OCI-LY7 (cell line): ENCODE measurements at regions not wholly inside any gene's neighbourhood (a gene's known extent, or its start where the extent isn't known, plus 50 kb on each side); places are given as distances from the start of the nearest gene placed in this dataset.

Experiments
- BruUV-seq: library from RNA; stranded (reverse); fragments of 400-500 nt; replicated peaks from 2 replicates; lab custom pipeline; 2021; lab: Mats Ljungman, UMichigan
- CTCF ChIA-PET: fragments of 300-600 bp; sonication (Branson Sonifier 250); formaldehyde crosslinking; loops from one replicate; lab custom pipeline; 2022; ENCODE audit warnings: antibody characterized with exemption; ENCODE audit not compliant: unreplicated experiment; lab: Charles Lee
- POLR2A ChIA-PET: fragments of 300-600 bp; sonication (Branson Sonifier 250); formaldehyde crosslinking; loops from one replicate; lab custom pipeline; 2022; ENCODE audit warnings: antibody characterized with exemption; lab: Charles Lee
- DNase-seq: peaks from one replicate; pipeline ENCODE4 v3.0.0-alpha.2; 2015; ENCODE audit warnings: low spot score
- H2AFZ ChIP-seq: fragments of 200-600 bp; sonication (generic), shearing (Covaris generic); 2 replicates; pipeline ENCODE4 v1.6.1; 2014; ENCODE audit warnings: mild to moderate bottlenecking, antibody characterized with exemption, low read length, moderate library complexity
- H3K27ac ChIP-seq: fragments of 200-600 bp; sonication (generic); 2 replicates; pipeline ENCODE4 v1.5.1; 2014; ENCODE audit warnings: mixed run types, low read depth, mild to moderate bottlenecking, moderate library complexity, low read length, inconsistent platforms; ENCODE audit not compliant: poor library complexity, severe bottlenecking
- H3K36me3 ChIP-seq: fragments of 200-600 bp; sonication (generic); 2 replicates; pipeline ENCODE4 v1.6.1; 2014; ENCODE audit warnings: mild to moderate bottlenecking, antibody characterized with exemption, low read length, moderate library complexity, mixed read lengths; ENCODE audit not compliant: insufficient read depth
- H3K4me1 ChIP-seq: fragments of 200-600 bp; sonication (generic); 2 replicates; pipeline ENCODE4 v1.5.1; 2014; ENCODE audit warnings: mild to moderate bottlenecking, low read length; ENCODE audit not compliant: insufficient read depth, poor library complexity, severe bottlenecking
- H3K4me2 ChIP-seq: fragments of 200-600 bp; sonication (generic); 2 replicates; pipeline ENCODE4 v1.6.1; 2014; ENCODE audit warnings: mild to moderate bottlenecking, low read length
- H3K4me3 ChIP-seq: fragments of 200-600 bp; sonication (generic); 2 replicates; pipeline ENCODE4 v1.5.1; 2014; ENCODE audit warnings: mild to moderate bottlenecking, low read depth, low read length; ENCODE audit not compliant: poor library complexity, severe bottlenecking
- H3K79me2 ChIP-seq: fragments of 200-600 bp; sonication (generic); 2 replicates; pipeline ENCODE4 v1.6.1; 2016; ENCODE audit warnings: low read depth, mild to moderate bottlenecking, low read length, moderate library complexity, mixed read lengths; ENCODE audit not compliant: insufficient read depth
- H3K9me2 ChIP-seq: fragments of 200-600 bp; sonication (generic); 2 replicates; pipeline ENCODE4 v1.6.1; 2016; ENCODE audit warnings: mild to moderate bottlenecking, low read length, mixed read lengths; ENCODE audit not compliant: insufficient read depth
- H3K9me3 ChIP-seq: fragments of 200-600 bp; sonication (generic); 2 replicates; pipeline ENCODE4 v1.6.1; 2014; ENCODE audit warnings: mild to moderate bottlenecking, mixed run types, low read length, mixed read lengths
- H4K20me1 ChIP-seq: fragments of 200-600 bp; sonication (generic); 2 replicates; pipeline ENCODE4 v1.6.1; 2014; ENCODE audit warnings: mild to moderate bottlenecking, antibody characterized with exemption, low read length, moderate library complexity, mixed read lengths; ENCODE audit not compliant: insufficient read depth
- EZH2phosphoT487 ChIP-seq: fragments of 200-600 bp; sonication (generic); IDR thresholded peaks from 2 replicates; pipeline ENCODE4 v1.6.1; 2018; ENCODE audit warnings: low read depth, borderline replicate concordance, mild to moderate bottlenecking, mixed run types, antibody characterized with exemption, low read length, moderate library complexity, mixed read lengths
- intact Hi-C: fragments of 100-400 bp; cut with micrococcal nuclease; formaldehyde crosslinking; loops from one replicate; pipeline ENCODE4 v1.10.0; 2022; ENCODE audit not compliant: unreplicated experiment
- TF ChIP-seq, protein P1 (sequence below): fragments of 200-600 bp; sonication (generic); conservative IDR thresholded peaks from 2 replicates; pipeline ENCODE4 v1.5.1; 2014; ENCODE audit warnings: mild to moderate bottlenecking, antibody characterized with exemption, low read length, moderate library complexity, mixed read lengths

DNA sequence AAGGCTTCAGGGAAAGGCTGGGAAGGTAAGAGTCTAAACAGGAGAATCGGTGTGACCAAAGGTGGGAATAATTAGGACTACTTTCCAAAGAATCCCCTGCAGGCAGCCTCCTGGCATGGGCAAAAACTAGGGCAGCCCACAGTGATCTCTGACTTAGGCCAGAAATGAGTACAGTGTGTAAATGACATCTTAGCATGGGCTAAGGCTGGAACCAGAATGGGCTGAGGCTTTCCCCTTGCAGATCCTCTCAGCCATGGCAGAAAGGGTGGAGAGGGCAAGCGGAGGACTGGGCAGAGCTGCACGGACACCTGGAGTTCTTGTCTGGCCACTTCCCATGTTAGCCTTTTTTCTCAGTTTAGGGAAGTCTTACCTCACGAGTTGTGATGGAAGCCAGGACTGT, 69.9 kb upstream of the FOXQ1 start:
- Histone ChIP-seq H3K27ac (no peak overlapping the region), H3K9me2 (no peaks in the 10 kb centered on the region), H3K4me2 (no peak overlapping the region), H2AFZ (no peak overlapping the region), H3K4me3 (no peak overlapping the region), H3K79me2 (no peaks in the 10 kb centered on the region), H3K36me3 (no peaks in the 10 kb centered on the region), H3K4me1 (no peaks in the 10 kb centered on the region), H3K9me3 (no peaks in the 10 kb centered on the region), H4K20me1 (no peaks in the 10 kb centered on the region)
- intact Hi-C loops: no loop called here
- no peak for DNase-seq
- POLR2A ChIA-PET: no interaction called here
- no TSS peak for BruUV-seq
- CTCF ChIA-PET: no interaction called here
- TF ChIP-seq, protein P1, sequence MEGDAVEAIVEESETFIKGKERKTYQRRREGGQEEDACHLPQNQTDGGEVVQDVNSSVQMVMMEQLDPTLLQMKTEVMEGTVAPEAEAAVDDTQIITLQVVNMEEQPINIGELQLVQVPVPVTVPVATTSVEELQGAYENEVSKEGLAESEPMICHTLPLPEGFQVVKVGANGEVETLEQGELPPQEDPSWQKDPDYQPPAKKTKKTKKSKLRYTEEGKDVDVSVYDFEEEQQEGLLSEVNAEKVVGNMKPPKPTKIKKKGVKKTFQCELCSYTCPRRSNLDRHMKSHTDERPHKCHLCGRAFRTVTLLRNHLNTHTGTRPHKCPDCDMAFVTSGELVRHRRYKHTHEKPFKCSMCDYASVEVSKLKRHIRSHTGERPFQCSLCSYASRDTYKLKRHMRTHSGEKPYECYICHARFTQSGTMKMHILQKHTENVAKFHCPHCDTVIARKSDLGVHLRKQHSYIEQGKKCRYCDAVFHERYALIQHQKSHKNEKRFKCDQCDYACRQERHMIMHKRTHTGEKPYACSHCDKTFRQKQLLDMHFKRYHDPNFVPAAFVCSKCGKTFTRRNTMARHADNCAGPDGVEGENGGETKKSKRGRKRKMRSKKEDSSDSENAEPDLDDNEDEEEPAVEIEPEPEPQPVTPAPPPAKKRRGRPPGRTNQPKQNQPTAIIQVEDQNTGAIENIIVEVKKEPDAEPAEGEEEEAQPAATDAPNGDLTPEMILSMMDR: no peak
- no peak for TF ChIP-seq EZH2phosphoT487

DNA sequence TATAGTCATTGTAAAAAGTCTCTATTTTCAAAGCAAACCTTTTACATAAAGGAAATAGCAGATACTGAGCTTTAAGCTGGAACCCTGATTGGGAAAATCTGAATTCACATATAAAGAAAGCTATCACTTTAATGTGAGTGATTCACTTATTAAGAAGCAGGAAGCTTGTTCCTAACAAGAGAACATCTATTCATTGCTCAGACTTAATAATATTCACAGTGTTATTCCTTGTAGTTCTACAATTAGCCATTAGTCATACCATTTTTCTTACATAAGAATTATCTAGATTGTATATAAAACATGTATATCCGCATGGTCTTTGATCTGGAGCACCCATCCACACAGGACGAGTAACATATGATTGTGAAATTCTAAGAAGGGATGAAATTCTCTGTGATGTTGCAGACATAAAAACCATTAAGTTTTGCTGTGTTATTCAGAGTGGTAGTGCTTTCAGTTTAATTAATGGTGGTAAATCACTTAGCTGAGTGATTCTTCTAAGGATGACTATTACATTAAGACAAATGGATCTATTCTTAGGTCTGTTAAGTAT, 71.1 kb upstream of the FOXQ1 start:
- Histone ChIP-seq H3K4me3 (no peak overlapping the region), H3K9me3 (no peaks in the 10 kb centered on the region), H4K20me1 (no peaks in the 10 kb centered on the region), H3K9me2 (no peaks in the 10 kb centered on the region), H2AFZ (no peak overlapping the region), H3K27ac (no peak overlapping the region), H3K36me3 (no peaks in the 10 kb centered on the region), H3K4me2 (no peak overlapping the region), H3K79me2 (no peaks in the 10 kb centered on the region), H3K4me1 (no peaks in the 10 kb centered on the region)
- DNase-seq: no peak
- intact Hi-C loops: no loop called here
- no TSS peak for BruUV-seq
- CTCF ChIA-PET: no interaction called here
- TF ChIP-seq, protein P1: no peak
- no peak for TF ChIP-seq EZH2phosphoT487
- POLR2A ChIA-PET: interaction anchor here (0.5 kb wide), 1 partner anchor 704 kb away, joined by 3 read pairs; no protein-coding TSS in a partner anchor

DNA sequence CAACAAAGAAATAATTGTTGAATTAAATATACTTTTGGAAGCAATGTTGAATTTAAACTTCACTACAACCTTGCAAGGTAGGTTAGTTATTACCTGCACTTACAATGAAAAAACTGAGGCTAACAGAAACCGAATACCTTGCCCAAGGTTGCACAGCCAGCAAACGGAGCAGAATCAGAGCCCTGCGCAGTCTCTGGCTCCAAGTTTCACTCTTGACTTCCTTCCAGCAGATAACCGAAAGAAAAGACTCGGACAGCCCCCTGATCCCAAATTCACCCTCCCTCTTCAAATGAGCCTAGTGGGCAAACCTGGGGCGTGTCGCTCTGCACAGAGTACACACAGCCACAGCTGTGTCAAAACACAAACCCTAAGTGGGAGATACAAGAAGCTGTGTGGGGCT, 72.1 kb upstream of the FOXQ1 start:
- no peaks in the 10 kb centered on the region for H3K9me2 ChIP-seq
- ChIA-PET CTCF (no interaction called here), POLR2A (no interaction called here)
- TF ChIP-seq, protein P1: no peak
- no peak for TF ChIP-seq EZH2phosphoT487
- no peaks in the 10 kb centered on the region for H3K9me3 ChIP-seq
- H3K36me3 ChIP-seq: no peaks in the 10 kb centered on the region
- no peak for DNase-seq
- no peak overlapping the region for H2AFZ ChIP-seq
- no peaks in the 10 kb centered on the region for H3K4me1 ChIP-seq
- H4K20me1 ChIP-seq: no peaks in the 10 kb centered on the region
- H3K4me2 ChIP-seq: no peak overlapping the region
- H3K27ac ChIP-seq: no peak overlapping the region
- H3K79me2 ChIP-seq: no peaks in the 10 kb centered on the region
- BruUV-seq: no TSS peak
- intact Hi-C loops: no loop called here
- H3K4me3 ChIP-seq: no peak overlapping the region
